ENCODE measurements at regions not wholly inside any gene's neighbourhood (a gene's known extent, or its start where the extent isn't known, plus 50 kb on each side); places are given as distances from the start of the nearest gene placed in this dataset.

- no peaks in the 10 kb centered on the region for H3K9me3 ChIP-seq (ENCODE audit: low read depth)
- H4K20me1 ChIP-seq (ENCODE audit: insufficient read depth, poor library complexity, severe bottlenecking), result no peaks in the 10 kb centered on the region
- H2AFZ ChIP-seq, result no peak overlapping the region
- no peak overlapping the region for H3K27ac ChIP-seq
- no peak overlapping the region for H3K4me3 ChIP-seq
- WGBS (ENCODE audit: low lambda C conversion rate, missing lambda C conversion rate), result 73% methylated on average over 4 of the region's 4 CpGs
- no peak overlapping the region for H3K4me2 ChIP-seq
- H3K36me3 ChIP-seq (replicated peaks; ENCODE audit: insufficient read depth, low read depth), result no peaks in the 10 kb centered on the region
- no peaks in the 10 kb centered on the region for H3K4me1 ChIP-seq (ENCODE audit: insufficient read depth)
- TF ChIP-seq CTCF (IDR thresholded peaks at IDR 0.05; ENCODE audit: poor library complexity) (no peak), EZH2phosphoT487 (IDR thresholded peaks at IDR 0.05; ENCODE audit: low read depth, severe bottlenecking, unreplicated experiment) (no peak), EZH2 (IDR thresholded peaks at IDR 0.05; ENCODE audit: borderline replicate concordance) (no peak)
- H3K9me2 ChIP-seq (replicated peaks; ENCODE audit: insufficient read depth), result no peaks in the 10 kb centered on the region
- no peaks in the 10 kb centered on the region for H3K79me2 ChIP-seq
- no peak for DNase-seq (ENCODE audit: low spot score)
- no peaks in the 10 kb centered on the region for H3K27me3 ChIP-seq
These were observed 427.9 kb upstream of the ERCC4 start for GRCh38 chr16:13492046-13492445.

GRCh38 chr16:13503960-13504635 is 415.9 kb upstream of the ERCC4 start:
- H3K4me2 ChIP-seq, result no peak overlapping the region
- no peak for TF ChIP-seq EZH2phosphoT487 (IDR thresholded peaks at IDR 0.05; ENCODE audit: low read depth, severe bottlenecking, unreplicated experiment)
- TF ChIP-seq CTCF (IDR thresholded peaks at IDR 0.05; ENCODE audit: poor library complexity), result no peak
- TF ChIP-seq EZH2 (IDR thresholded peaks at IDR 0.05; ENCODE audit: borderline replicate concordance), result no peak
- no peaks in the 10 kb centered on the region for H3K79me2 ChIP-seq
- H3K9me3 ChIP-seq (ENCODE audit: low read depth), result no peaks in the 10 kb centered on the region
- WGBS (ENCODE audit: low lambda C conversion rate, missing lambda C conversion rate), result 85% methylated on average over 5 of the region's 5 CpGs
- no peak for DNase-seq (ENCODE audit: low spot score)
- no peaks in the 10 kb centered on the region for H3K27me3 ChIP-seq
- H3K4me1 ChIP-seq (ENCODE audit: insufficient read depth), result no peaks in the 10 kb centered on the region
- H2AFZ ChIP-seq, result no peak overlapping the region
- no peaks in the 10 kb centered on the region for H3K9me2 ChIP-seq (replicated peaks; ENCODE audit: insufficient read depth)
- no peak overlapping the region for H3K4me3 ChIP-seq
- no peaks in the 10 kb centered on the region for H4K20me1 ChIP-seq (ENCODE audit: insufficient read depth, poor library complexity, severe bottlenecking)
- no peaks in the 10 kb centered on the region for H3K36me3 ChIP-seq (replicated peaks; ENCODE audit: insufficient read depth, low read depth)
- no peak overlapping the region for H3K27ac ChIP-seq

GRCh38 chr16:13507530-13507929 is 412.4 kb upstream of the ERCC4 start:
- Histone ChIP-seq H3K9me2 (replicated peaks; ENCODE audit: insufficient read depth) (no peaks in the 10 kb centered on the region), H3K36me3 (replicated peaks; ENCODE audit: insufficient read depth, low read depth) (no peaks in the 10 kb centered on the region), H3K9me3 (ENCODE audit: low read depth) (no peaks in the 10 kb centered on the region), H3K27me3 (no peaks in the 10 kb centered on the region), H3K79me2 (no peaks in the 10 kb centered on the region), H4K20me1 (ENCODE audit: insufficient read depth, poor library complexity, severe bottlenecking) (no peaks in the 10 kb centered on the region), H3K27ac (no peak overlapping the region), H3K4me3 (no peak overlapping the region), H3K4me1 (ENCODE audit: insufficient read depth) (no peaks in the 10 kb centered on the region), H2AFZ (no peak overlapping the region), H3K4me2 (no peak overlapping the region)
- TF ChIP-seq EZH2 (IDR thresholded peaks at IDR 0.05; ENCODE audit: borderline replicate concordance) (no peak), CTCF (IDR thresholded peaks at IDR 0.05; ENCODE audit: poor library complexity) (no peak), EZH2phosphoT487 (IDR thresholded peaks at IDR 0.05; ENCODE audit: low read depth, severe bottlenecking, unreplicated experiment) (no peak)
- DNase-seq (ENCODE audit: low spot score), result no peak
- whole genome bisulfite sequencing (ENCODE audit: low lambda C conversion rate, missing lambda C conversion rate), result 77% methylated on average over 5 of the region's 5 CpGs

Measured in hepatocyte (in vitro differentiated cells).